ELF-1 (cell line): ENCODE measurements at regions not wholly inside any gene's neighbourhood (a gene's known extent, or its start where the extent isn't known, plus 50 kb on each side); places are given as distances from the start of the nearest gene placed in this dataset.

ENCODE experiments used
- DNase-seq: peaks from one replicate; pipeline ENCODE4 v3.0.0-alpha.2; 2016; ENCODE audit warnings: low read depth, low spot score

DNA sequence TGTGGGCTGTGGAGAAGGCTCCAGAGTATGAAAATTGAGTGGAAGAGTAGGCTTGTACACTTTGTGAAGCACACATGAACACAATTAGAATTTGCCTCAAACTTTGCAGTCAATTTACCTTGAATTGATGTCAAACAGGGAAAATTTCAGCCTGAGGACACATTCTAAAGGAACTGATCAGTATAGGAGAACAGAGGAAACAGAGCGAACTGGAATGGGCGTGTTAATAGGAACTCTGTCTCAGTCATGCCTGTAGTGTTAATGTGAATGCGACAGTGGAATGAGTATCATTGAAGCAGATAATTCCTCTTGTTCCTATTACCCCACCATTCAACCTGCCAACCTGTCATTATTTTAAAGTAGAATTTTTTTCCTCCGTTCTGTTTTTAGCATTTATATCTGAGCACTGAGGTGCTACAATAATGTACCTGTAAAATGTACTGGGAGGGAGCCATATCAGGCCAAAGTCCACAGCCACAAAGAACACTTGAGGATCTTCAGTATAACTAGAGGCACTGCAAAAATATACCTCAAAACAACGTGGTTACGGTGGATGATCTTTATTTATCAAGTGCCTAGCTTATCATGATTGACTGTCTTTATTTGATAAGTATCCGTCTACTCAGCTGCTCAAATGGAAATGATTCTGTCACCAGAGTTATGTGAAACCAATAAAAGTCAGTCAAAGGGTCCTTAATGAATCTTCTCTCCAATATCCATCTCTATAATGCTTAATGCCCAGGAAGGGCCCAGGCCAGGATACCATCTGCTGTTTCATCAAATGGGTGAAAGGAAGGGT is 125.3 kb upstream of the STMND1 start:
- no peak for DNase-seq

DNA sequence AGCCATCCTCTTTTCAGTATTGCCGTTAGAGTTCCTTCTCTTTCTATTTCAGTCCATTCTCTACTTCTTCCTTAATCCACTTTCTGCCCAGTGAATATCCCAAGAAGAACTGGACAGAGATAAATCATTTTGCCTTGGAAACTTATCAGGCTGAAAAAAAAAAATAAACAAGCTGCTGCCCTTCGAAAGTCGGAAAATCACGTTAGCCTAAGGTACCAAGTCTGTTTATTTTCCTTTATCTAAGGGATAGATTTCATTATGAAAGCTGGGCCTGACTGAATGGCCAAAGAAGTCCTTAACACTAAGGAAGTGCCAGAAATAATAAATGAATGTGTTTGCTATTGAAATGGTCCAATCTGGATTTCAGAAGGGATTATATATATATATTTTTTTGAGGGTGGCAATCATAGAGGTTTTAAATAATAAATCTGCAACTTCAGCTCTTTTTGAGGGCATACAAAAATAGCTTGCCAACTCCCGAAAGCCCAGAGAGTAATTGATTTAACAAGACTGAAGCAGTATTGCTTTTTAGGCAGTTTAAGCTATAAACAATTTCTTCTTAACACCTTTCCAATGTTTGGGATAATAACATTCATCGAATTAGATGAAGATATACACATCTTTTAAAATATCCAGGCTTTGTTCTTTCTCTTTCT is 127.0 kb upstream of the STMND1 start:
- no peak for DNase-seq

DNA sequence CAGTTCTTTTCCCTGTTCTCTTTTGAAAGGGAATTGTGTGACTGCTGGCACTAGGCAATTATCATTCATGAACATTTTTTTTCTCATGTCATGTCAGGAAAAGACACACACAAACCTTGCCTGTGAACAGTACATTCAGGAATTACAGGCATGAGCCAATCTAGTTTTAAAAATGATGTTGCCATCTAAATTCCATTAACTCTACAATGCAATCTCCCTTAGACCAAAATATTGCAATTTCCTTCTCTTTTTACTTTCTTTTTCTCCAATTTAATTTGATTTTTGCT is 127.5 kb upstream of the STMND1 start:
- no peak for DNase-seq

DNA sequence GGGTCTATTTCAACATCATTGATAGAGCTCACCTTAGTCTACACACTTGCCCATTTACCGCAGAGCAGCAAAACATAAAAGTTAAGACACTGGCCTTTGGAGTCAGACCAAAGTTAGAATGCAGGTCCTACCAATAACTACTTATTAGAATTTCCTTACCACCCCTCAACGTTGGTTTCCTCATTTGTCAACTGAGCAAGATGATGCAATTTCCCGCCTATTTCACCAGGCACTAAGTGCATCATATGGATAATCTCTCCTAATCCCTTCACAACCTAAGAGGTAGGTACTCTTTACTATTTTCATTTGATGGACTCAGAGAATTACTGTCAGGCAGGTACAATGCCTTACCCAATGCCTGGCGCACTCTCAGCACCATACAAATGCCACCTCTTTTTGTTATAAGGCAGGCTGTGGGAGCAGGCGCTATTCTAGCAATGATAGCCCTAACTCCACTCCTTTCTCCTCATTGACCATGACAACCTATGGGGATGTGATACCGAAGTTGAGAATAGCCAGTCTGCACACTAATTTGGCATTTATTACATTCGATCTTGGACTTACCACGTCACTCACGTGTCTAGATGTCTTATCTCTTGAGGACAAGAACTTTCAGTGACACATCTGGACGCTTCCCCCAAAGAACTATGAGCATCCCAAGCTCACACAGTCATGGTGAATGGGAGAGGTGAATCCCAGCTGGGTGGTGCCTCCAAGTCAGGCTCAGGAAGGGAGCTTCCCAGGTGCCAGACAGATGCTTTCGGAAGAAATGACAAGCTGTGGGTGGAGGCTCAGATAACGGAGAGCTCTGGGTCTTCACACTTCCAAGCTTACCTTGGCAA is 128.1 kb upstream of the STMND1 start:
- DNase-seq: no peak

DNA sequence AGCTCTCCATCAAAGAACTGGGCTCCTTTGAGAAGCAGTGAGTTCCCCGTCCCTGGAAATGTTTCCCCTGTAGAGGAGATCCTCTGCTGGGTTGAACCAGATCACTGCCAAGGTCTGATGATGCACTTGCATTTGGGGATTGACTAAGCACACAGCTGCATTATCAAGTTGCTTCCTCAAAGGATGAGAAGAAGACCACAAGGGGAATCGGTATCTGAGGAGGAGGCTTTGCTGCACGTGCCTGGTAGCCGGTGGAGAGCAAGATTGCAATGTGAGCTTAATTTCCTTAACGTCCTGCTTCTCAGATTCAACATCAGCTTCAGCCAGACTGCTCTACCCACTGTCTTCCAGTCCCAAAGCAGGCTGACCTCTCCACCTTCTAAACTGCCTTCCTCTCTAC is 128.8 kb upstream of the STMND1 start:
- DNase-seq: no peak

DNA sequence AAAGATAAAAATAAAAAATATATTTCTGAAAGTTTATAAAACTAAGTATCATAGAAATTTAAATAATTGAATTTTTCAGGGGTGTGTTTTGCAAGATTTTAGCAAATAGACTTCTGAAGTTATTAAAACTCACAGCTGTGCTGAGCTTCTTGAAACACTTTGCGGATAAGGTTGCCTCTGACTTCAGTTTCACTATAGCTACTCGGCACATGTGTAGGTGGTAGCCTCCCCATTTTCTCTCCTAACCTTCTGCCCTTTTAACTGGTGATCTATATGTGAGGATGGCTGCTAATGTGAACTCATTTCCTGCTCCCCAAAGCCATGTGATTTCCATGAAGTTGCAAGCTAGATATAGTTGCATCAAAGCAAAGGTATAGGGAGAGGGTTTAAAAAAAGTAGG is 129.3 kb upstream of the STMND1 start:
- no peak for DNase-seq

DNA sequence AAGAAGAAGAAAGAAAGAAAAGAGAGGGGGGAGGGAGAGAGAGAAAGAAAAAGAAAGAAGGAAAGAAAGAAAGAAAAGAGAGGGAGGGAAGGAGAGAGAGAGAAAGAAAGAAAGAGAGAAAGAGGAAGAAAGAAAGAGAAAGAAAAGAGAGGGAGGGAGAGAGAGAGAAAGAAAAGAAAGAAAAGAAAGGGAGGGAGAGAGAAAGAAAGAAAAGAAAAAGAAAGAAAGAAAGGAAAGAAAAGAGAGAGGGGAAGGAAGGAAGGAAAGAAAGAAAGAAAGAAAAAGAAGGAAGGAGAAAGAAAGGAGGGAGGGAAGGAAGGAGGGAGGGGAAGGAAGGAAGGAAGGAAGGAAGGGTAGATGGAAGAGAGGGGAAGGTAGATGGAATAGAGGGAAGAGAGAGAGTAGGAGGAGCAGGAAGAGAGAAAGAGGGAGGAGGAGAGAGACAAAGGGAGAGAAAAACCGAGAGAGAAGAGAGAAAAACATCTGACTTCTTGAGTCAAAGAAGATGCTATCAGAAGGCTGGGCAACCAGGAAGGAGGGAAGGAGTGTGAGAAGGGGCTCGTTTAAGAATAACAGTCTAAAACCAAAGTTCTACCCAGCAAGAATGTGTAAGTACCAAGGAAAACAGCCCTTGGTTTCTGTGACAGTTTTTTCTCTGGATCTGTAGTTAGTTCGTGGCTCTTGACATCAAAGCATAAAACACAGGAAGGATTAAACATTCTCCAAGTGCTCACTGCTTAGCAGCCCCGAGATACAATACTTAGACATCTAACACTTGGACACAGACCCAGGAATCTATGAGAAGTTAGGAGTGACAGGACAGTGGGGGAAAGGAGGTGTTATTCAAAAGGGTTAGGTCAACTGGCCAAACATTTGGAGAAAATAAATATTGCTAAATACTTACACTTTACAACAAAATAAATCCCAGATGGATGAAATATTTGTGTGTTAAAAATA is 131.9 kb upstream of the STMND1 start:
- DNase-seq: no peak

DNA sequence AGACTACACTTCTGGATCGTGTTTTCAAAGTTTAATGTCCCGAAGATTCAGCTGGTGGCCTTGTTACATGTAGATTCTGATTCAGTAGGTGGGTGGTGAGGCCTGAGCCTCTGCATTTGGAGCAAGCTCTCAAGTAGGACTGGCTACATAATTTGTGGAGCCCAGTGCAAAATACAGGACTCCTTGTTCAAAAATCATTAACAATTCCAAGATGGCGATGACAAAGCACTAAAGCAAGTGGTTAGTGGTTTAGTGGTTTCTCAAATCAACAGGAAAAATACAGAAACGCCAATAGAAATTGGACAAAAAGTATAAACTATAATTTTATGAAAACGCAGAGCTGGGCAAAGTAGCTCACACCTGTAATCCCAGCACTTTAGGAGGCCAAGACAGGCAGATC is 133.7 kb upstream of the STMND1 start:
- no peak for DNase-seq

DNA sequence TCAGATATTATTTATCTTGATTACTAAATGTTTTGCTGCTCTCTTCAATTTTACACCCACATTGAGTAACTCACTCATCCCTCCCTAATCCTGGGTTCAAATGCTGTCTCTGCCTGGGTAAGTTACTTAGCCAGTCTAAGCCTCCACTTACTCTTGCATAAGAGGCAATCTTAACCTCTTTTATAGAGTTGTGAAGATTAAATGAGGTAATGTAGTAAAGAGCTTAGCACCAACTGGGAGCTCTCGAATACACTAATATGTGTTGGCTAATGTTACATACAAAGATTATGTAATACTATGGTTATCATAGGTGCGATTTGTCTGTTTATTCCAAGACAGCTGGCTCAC is 134.4 kb upstream of the STMND1 start:
- no peak for DNase-seq

DNA sequence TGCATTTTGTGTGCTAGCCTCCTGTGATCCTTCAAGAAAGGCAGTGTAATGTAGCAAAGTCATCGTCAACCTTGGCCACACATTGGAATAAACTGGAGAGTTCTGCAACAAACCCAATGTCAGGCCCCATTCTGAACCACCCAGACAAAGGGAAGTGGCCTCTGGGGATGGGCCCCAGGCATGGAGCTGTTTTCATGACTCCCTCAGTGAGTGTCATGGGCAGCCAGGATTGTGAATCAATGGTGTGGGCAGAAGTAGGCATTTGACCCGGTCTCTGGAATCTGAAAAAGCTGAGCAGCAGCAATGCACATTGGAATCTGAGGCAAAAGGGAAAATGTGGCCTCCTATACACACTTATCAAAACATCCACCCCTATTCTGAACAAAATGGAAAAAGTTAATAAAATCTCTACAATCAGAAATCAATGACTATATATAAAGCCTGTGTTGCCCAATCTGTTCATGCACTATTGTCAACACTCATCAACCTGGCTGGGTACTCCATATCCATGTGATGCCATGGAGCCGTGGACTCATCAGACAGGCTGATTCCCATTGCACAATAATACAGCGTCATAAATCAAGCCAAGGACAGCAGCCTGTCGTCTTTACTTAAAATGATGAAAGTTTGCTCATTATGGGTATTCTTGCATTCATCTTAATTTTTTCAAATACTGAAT is 134.9 kb upstream of the STMND1 start:
- DNase-seq: no peak

DNA sequence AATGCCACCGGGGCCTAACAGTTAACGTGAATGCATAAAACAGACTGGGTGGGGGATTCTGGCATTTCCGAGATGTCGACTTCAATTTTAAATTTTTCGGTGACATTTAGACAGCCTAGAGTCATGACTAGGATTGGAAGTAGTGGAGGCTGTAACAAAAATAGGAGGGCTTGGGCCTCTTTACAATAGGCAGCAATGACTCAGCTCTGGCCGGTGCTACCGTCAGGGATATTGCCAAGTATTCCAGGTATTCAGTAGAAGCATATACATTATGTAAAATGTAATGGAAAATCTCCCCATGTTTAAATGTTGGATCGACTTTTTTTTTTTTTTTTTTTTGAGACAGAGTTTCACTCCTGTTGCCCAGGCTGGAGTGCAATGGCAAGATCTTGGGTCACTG is 136.2 kb upstream of the STMND1 start:
- no peak for DNase-seq

DNA sequence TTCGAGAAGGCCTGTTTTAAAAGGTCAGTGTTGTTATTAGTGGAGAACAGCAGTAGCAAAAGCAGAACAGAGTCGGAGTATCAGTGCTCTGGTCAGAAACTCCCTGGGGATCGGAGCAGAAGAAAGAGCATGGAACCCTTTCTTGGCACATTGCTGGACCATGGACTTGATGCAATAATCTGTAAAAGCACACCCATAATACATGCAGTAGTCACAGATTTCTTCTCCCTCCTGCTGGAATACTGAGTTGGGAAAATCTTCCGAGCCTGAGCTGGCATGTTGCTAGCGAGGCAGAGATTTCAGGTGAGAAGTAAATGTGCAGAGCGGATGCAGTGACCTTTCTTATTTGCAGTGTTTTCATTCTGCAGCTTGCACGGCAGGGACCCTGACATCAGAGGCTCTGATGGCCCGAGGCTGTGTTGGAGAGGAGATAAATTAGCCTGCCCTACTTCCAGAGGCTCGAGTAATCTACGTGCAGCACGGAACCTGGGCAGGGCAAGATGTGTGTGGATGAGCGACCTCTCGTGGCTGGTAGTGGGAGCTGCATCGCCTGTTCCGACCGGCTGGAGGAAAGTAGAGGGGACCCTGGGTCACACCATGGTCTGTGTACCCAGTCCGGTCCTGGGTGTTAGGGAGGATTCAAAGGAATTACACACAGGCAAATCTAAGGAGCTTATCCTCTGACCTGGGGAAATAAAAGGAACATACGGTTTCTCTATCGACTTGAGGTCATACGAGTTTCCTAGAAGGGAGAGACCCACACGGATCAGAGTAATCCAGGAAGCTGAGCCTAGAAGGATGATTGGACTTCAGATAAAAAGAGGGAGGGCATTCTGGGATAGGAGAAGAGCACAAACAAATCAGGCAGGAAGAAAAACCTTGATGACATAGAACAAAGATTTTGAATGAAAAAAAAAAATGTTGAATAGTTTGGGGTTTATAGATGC is 137.0 kb upstream of the STMND1 start:
- DNase-seq: peak; percentile 97

DNA sequence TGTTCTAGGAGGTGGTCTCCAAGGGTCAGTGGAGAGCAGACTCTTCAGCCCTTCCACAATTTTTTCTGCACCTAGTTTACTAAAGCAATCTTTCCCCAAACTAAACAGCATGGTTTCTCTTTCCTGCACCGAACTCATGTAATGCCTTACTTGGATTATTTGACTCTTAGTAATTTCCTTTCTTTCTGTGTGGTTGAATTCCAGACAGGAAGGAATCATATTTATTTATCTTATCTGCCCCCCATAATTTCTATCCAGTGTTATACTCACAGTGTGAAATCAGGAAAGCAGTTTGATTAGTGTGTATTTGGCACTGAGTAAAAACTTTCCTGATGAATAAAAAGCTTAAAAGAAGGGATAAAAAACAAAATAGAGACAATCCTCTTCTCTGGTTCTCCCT is 140.3 kb upstream of the STMND1 start:
- DNase-seq: no peak

DNA sequence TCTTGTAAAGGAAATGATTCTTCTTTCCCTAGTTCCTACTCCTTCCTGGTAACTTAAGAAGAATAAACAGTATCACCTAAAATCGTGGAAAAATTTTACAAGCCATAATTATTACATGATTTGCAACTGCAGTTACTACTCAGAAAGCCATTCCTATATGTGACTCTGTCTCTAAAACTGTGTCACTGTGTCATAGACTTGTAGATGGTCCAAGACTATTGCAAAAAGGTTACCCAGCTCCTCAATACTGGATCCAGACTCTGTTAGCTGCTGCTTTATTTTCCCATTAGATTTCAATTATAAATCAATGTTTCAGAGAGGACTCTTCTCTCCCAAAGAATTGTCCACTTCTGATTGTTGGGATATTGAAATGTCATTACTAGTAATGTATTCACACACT is 142.1 kb upstream of the STMND1 start:
- DNase-seq: no peak

DNA sequence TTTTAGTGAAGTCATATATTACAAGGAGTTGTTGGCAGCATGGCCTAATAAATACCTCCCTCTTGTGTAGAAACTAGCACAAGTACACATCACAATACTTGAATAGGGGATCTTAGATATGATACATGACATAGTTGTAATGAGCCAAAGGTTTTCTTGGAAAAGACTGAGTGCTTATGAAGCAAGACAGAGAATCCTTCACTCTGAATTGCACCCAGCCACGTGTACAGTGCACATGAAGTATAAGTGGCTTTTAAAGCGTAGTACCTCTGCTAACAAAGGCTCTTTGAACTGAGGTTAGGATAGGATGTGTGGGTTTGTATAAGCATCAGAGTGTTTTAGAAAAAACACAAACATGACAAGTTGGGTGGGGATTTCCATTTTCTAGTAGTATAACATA is 145.5 kb upstream of the STMND1 start:
- no peak for DNase-seq

DNA sequence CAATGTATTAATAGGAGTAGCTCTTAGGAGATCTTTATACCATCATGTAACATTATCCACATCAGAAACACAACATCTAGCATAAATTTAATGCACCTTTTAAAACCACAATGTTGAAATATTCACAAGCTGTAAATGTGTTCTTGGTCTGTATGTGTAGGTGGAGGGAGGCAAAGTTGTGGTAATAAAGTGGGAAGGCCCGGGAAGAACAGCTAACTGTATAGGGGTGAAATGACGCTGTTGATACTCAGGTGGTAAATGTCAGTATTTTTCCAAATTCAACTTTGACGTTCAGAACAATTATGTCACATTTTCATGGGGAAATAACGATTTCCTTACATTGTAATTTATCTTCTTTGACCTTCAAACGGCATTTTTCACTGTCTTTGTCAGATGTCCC is 146.0 kb upstream of the STMND1 start:
- no peak for DNase-seq

DNA sequence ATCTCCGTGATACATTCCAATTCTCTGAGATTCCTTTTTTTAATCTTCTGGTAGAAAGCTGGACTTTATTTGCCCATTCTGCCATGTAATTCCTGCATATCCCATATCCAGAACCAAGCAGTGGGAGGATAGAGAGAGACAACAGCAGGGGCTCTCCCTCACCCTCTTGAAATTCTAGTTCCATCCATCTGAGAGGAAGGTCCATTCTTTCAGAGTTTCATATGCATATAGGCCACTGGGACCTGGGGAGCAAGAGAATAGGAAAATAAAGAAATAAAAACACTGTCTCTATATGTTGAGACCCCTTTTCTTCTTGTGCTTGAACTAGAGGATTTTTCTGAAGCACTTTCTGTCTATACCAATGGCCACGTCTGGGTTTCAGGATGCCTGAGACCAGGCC is 147.9 kb upstream of the STMND1 start:
- no peak for DNase-seq

DNA sequence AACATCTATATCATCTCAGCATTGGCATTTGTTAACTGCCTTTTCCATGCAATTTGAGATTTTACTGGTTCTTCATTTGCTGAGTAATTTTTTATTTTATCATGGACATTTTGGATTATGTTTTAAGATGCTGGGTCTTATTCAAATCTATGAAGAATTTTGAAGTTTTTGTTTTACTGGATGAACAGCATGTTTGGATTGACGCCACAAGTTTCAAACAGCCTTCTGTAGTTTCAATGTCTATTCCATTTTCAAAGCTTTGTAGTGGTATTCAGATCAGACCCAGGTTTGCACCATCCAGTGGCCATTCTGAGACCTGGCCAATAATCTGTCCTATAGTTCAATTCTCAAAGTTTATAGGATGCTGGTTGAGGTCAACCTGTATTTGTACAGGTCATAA is 148.4 kb upstream of the STMND1 start:
- no peak for DNase-seq

DNA sequence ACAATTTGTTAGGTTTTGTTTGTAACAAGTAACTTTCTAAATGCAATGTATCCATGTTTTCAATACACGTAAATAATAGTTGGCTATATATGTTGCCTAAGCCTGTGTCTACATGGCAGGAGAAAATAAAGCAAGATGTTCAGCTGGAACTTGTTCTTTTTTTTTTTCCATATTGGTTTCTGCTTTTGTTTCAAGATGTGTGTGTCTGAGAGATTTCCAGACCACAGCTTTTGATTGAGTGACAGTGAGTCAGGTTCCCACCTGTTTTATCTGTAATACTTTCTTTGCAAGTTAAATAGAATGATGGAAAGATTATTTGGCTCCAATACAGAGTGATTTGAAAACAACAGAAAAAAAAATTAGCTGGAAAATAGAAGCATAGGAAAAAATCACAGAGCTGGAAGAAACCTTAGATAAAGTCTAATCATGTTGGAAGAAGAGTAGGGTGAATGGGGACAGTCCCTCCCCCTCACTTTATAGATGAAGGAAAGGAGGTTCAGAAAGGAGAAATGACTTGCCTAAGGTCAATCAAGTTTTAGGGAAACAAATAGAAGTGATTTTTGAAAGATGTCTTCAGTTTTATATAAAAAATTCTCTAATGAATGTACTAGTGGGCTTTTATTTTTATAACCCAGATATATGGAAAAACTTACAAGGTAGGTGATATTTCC is 150.9 kb upstream of the STMND1 start:
- DNase-seq: no peak

DNA sequence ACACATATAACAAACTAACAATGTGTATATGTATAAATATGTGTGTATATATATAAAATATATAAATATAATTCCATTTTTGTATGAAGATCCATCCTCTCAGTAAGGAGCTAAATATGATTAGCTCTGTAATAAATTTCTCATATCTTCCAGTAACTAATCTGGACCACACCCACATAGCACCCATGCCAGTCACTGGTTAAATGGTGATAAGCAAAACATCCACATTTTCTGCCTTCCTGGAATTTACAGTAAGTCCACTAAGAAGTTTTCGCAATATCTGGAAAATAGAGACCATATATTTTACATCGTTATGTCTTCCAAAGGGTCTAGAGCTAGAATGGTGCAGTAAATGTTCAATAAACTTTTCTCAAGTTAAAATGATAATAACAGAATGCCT is 151.5 kb upstream of the STMND1 start:
- DNase-seq: no peak
